C4-2B (cell line): ENCODE measurements at regions not wholly inside any gene's neighbourhood (a gene's known extent, or its start where the extent isn't known, plus 50 kb on each side); places are given as distances from the start of the nearest gene placed in this dataset.
"Not testable (repeated sequence)": the region's sequence is repeated elsewhere in the genome, so short reads cannot be mapped to it uniquely, and the experiment has no call there.

ENCODE experiments used
- H3K27ac ChIP-seq: fragments of 450-650 bp; 2 replicates; pipeline ENCODE4 v1.5.1; 2017
- ZFX ChIP-seq: fragments of 450-650 bp; IDR thresholded peaks from 2 replicates; pipeline ENCODE4 v1.6.1; 2017
- TF ChIP-seq, protein P1 (sequence below): fragments of 450-650 bp; conservative IDR thresholded peaks from 2 replicates; pipeline ENCODE4 v1.5.1; 2017; ENCODE audit warnings: mild to moderate bottlenecking

GRCh38 chr7:137120690-137121089 lies 222.8 kb downstream of the PTN start:
- no peak for TF ChIP-seq ZFX
- TF ChIP-seq, protein P1, sequence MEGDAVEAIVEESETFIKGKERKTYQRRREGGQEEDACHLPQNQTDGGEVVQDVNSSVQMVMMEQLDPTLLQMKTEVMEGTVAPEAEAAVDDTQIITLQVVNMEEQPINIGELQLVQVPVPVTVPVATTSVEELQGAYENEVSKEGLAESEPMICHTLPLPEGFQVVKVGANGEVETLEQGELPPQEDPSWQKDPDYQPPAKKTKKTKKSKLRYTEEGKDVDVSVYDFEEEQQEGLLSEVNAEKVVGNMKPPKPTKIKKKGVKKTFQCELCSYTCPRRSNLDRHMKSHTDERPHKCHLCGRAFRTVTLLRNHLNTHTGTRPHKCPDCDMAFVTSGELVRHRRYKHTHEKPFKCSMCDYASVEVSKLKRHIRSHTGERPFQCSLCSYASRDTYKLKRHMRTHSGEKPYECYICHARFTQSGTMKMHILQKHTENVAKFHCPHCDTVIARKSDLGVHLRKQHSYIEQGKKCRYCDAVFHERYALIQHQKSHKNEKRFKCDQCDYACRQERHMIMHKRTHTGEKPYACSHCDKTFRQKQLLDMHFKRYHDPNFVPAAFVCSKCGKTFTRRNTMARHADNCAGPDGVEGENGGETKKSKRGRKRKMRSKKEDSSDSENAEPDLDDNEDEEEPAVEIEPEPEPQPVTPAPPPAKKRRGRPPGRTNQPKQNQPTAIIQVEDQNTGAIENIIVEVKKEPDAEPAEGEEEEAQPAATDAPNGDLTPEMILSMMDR, result no peak
- H3K27ac ChIP-seq, result no peak overlapping the region

GRCh38 chr7:137110535-137110934 lies 233.0 kb downstream of the PTN start:
- no peak overlapping the region for H3K27ac ChIP-seq
- no peak for TF ChIP-seq ZFX
- TF ChIP-seq, protein P1, result no peak

DNA sequence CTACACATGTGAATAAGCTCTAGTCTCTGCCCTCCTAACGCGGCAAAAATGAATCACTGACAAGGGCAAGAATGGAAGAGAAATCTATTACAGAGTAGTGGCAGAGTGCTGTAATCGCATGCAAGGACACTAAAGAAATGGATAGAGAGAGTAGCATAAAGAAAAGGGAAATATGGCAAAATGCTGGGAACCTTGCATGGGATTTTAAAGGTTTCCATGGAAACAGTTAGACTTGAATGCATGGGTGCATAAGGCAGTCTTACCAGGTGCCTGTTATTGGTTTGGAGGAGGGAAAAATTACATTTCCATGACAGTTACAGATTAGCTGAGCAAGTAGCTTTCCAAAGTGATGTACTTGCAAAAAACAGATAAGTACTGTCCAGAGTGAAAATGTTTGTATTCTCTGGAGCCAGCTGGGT lies 233.4 kb downstream of the PTN start:
- no peak overlapping the region for H3K27ac ChIP-seq
- TF ChIP-seq, protein P1, result no peak
- TF ChIP-seq ZFX, result no peak

DNA sequence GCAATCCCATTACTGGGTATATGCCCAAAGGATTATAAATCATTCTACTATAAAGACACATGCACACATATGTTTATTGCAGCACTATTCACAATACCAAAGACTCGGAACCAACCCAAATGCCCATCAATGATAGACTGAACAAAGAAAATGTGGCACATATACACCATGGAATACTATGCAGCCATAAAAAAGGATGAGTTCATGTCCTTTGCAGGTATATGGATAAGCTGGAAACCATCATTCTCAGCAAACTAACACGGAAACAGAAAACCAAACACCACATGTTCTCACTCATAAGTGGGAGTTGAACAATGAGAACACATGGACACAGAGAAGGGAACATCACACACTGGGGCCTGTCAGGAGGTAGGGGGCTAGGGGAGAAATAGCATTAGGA lies 235.7 kb downstream of the PTN start:
- not testable (repeated sequence) for H3K27ac ChIP-seq

DNA sequence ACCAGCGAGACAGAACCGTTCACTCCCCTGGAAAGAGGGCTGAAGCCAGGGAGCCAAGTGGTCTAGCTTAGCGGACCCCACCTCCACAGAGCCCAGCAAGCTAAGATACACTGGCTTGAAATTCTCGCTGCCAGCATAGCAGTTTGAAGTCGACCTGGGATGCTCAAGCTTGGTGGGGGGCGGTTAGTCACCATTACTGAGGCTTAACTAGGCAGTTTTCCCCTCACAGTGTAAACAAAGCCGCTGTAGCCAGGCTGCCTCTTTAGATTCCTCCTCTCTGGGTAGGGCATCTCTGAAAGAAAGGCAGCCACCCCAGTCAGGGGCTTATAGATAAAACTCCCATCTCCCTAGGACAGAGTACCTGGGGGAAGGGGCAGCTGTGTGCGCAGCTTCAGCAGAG lies 235.1 kb downstream of the CHRM2 start:
- H3K27ac ChIP-seq, result not testable (repeated sequence)

DNA sequence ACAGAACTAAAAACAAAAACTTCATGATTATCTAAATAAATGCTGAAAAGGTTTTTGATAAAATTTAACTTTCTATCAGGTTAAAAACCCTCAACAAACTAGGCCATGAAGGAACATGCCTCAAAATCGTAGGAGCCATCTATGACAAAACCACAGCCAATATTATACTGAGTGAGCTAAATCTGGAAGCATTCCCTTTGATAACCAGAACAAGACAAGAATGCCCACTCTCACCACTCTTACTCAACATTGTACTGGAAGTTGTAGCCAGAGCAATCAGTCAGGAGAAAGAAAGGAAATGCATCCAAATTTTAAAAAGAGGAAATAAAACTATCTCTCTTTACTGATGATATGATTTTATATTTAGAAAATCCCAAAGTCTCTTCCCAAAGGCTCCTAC lies 228.7 kb downstream of the CHRM2 start:
- no peak for TF ChIP-seq ZFX
- no peak overlapping the region for H3K27ac ChIP-seq

DNA sequence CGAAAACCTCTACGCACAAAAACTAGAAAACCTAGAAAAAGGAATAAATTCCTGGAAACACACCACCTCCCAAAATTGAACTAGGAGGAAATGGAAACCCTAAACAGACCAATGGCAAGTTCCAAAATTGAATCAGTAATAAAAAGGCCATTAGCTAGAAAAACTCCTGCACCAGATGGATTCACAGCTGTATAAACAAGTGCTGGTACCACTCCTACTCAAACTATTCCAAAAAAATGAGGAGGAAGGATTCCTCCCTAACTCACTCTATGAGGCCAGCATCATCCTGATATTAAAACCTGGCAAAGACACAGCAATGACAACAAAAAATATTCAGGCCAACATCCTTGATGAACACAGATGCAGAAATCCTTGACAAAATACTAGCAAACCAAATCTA lies 228.2 kb downstream of the CHRM2 start:
- TF ChIP-seq ZFX, result no peak
- TF ChIP-seq, protein P1, result no peak
- no peak overlapping the region for H3K27ac ChIP-seq

DNA sequence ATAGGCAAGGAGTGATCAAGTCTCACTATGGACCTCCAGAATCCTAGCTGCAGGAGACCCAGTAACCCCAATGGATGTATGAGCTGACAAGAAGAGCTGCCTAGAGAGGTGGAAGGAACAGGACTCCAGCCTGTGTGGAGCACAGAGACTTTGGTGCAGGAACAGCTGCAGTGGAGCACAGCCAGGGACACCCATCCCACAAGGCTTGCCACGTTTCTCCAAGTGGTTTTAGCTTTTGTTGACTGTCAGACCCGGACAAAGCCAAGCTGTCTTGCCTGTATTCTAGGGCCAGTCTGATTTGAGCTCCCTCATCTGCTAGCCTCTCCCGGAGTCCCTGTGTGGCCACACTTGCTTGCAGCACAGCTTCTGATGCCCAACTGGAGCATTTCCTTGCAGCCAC lies 224.7 kb downstream of the CHRM2 start:
- TF ChIP-seq, protein P1, result no peak
- no peak for TF ChIP-seq ZFX
- H3K27ac ChIP-seq, result no peak overlapping the region

GRCh38 chr7:137091396-137091795 lies 222.9 kb downstream of the CHRM2 start:
- TF ChIP-seq, protein P1, result 0 out of 2 replicates have a peak, but pooled peaks have one; percentile 10
- no peak for TF ChIP-seq ZFX
- no peak overlapping the region for H3K27ac ChIP-seq
